ENCODE measurements at regions not wholly inside any gene's neighbourhood (a gene's known extent, or its start where the extent isn't known, plus 50 kb on each side); places are given as distances from the start of the nearest gene placed in this dataset.
"Not testable (repeated sequence)": the region's sequence is repeated elsewhere in the genome, so short reads cannot be mapped to it uniquely, and the experiment has no call there.

DNA sequence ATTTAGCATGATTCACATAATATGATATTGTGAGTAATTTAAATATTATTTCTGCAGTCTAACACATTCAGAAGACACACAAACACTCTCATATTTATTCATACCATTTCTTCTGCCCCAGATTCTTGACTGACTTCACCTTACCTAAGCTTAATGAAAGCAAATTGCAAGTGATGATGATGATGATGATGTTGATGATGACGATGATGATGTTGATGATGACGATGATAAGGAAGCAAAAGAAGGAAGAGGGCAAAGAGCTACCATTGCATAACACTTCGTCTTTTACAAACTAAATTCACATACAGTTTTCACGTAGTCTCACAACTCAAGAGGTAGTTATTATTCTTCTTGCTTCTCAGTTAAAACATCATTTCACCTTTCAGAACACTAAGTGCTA lies 404.7 kb downstream of the NAF1 start:
- Histone ChIP-seq H3K9me3 (replicated peaks; ENCODE audit: insufficient read depth, low read length) (no peaks in the 10 kb centered on the region), H3K27ac (ENCODE audit: low read length) (no peak overlapping the region), H2AFZ (ENCODE audit: low read length) (no peak overlapping the region), H3K4me3 (ENCODE audit: low read length) (no peak overlapping the region), H3K36me3 (replicated peaks; ENCODE audit: insufficient read depth, low read length) (no peaks in the 10 kb centered on the region), H3K79me2 (ENCODE audit: low read length) (no peaks in the 10 kb centered on the region), H3K9ac (ENCODE audit: low read length) (no peak overlapping the region), H3K27me3 (replicated peaks; ENCODE audit: insufficient read depth, low read length) (no peaks in the 10 kb centered on the region), H3F3A (ENCODE audit: insufficient read depth, low read length) (no peaks in the 10 kb centered on the region), H3K4me1 (ENCODE audit: low read length) (no peaks in the 10 kb centered on the region), H4K20me1 (ENCODE audit: insufficient read depth, low read length) (no peaks in the 10 kb centered on the region), H3K9me2 (replicated peaks; ENCODE audit: insufficient read depth, low read length) (no peaks in the 10 kb centered on the region), H3K4me2 (ENCODE audit: low read depth, low read length) (no peak overlapping the region)
- DNase-seq = no peak
- no peak for TF ChIP-seq EZH2 (optimal IDR thresholded peaks at IDR 0.05; ENCODE audit: low read depth, low read length)
- TF ChIP-seq CTCF (IDR thresholded peaks at IDR 0.05; ENCODE audit: low read length) = no peak
- TF ChIP-seq EZH2phosphoT487 (IDR thresholded peaks at IDR 0.05; ENCODE audit: low read length) = no peak

DNA sequence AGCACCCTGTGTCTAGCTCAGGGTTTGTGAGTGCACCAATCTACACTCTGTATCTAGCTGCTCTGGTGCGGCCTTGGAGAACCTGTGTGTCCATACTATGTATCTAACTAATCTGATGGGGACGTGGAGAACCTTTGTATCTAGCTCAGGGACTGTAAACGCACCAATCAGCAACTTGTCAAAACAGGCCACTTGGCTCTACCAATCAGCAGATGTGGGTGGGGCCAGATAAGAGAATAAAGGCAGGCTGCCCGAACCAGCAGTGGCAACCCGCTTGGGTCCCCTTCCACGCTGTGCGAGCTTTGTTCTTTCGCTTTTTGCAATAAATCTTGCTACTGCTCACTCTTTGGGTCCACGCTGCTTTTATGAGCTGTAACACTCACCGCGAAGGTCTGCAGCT lies 426.5 kb downstream of the NAF1 start:
- H3K79me2 ChIP-seq (ENCODE audit: low read length); H3K9ac ChIP-seq (ENCODE audit: low read length); H3F3A ChIP-seq (ENCODE audit: insufficient read depth, low read length); H3K9me2 ChIP-seq (replicated peaks; ENCODE audit: insufficient read depth, low read length); H4K20me1 ChIP-seq (ENCODE audit: insufficient read depth, low read length); H3K27ac ChIP-seq (ENCODE audit: low read length); DNase-seq; H3K4me3 ChIP-seq (ENCODE audit: low read length); H3K9me3 ChIP-seq (replicated peaks; ENCODE audit: insufficient read depth, low read length); H3K4me1 ChIP-seq (ENCODE audit: low read length); H2AFZ ChIP-seq (ENCODE audit: low read length); H3K4me2 ChIP-seq (ENCODE audit: low read depth, low read length); H3K27me3 ChIP-seq (replicated peaks; ENCODE audit: insufficient read depth, low read length); H3K36me3 ChIP-seq (replicated peaks; ENCODE audit: insufficient read depth, low read length): not testable (repeated sequence)

GRCh38 chr4:162739596-162739995 lies 427.1 kb downstream of the NAF1 start:
- H3K9ac ChIP-seq (ENCODE audit: low read length); H3K36me3 ChIP-seq (replicated peaks; ENCODE audit: insufficient read depth, low read length); H3K4me2 ChIP-seq (ENCODE audit: low read depth, low read length); H3K4me1 ChIP-seq (ENCODE audit: low read length); H3K27ac ChIP-seq (ENCODE audit: low read length); H3K27me3 ChIP-seq (replicated peaks; ENCODE audit: insufficient read depth, low read length); H3K9me3 ChIP-seq (replicated peaks; ENCODE audit: insufficient read depth, low read length); H2AFZ ChIP-seq (ENCODE audit: low read length); DNase-seq; H3F3A ChIP-seq (ENCODE audit: insufficient read depth, low read length); H3K4me3 ChIP-seq (ENCODE audit: low read length); H4K20me1 ChIP-seq (ENCODE audit: insufficient read depth, low read length); H3K79me2 ChIP-seq (ENCODE audit: low read length); H3K9me2 ChIP-seq (replicated peaks; ENCODE audit: insufficient read depth, low read length): not testable (repeated sequence)

DNA sequence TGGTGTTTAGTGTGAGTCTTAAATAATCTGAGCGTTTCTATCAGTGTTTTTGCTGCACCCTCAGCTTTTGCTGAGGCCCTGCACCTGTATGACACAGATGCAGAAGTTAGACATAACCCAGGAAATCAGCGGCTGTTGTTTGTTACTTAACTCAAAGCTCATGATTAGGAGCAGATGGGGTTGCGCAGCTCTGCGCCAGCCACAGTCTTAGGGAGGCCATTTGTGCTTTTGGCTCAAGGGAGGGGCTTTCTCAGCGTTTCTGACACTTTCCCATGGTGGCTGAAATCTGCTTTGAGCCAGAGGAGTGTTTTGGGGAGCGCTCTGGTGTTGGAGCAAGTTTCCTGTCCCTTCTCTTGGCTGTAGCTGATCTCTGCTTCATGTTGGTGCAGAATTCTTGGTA lies 433.8 kb downstream of the NAF1 start:
- H3F3A ChIP-seq (ENCODE audit: insufficient read depth, low read length) = no peaks in the 10 kb centered on the region
- DNase-seq = no peak

More for the DNA sequence above, 433.8 kb downstream of the NAF1 start:
- H2AFZ ChIP-seq (ENCODE audit: low read length) = no peak overlapping the region
- no peaks in the 10 kb centered on the region for H3K79me2 ChIP-seq (ENCODE audit: low read length)
- H3K27me3 ChIP-seq (replicated peaks; ENCODE audit: insufficient read depth, low read length) = no peaks in the 10 kb centered on the region
- no peaks in the 10 kb centered on the region for H3K4me1 ChIP-seq (ENCODE audit: low read length)
- H4K20me1 ChIP-seq (ENCODE audit: insufficient read depth, low read length) = no peaks in the 10 kb centered on the region
- H3K4me2 ChIP-seq (ENCODE audit: low read depth, low read length) = no peak overlapping the region
- H3K27ac ChIP-seq (ENCODE audit: low read length) = no peak overlapping the region
- TF ChIP-seq EZH2 (optimal IDR thresholded peaks at IDR 0.05; ENCODE audit: low read depth, low read length) = no peak
- no peak for TF ChIP-seq EZH2phosphoT487 (IDR thresholded peaks at IDR 0.05; ENCODE audit: low read length)
- no peak for TF ChIP-seq CTCF (IDR thresholded peaks at IDR 0.05; ENCODE audit: low read length)
- H3K36me3 ChIP-seq (replicated peaks; ENCODE audit: insufficient read depth, low read length) = no peaks in the 10 kb centered on the region
- no peaks in the 10 kb centered on the region for H3K9me3 ChIP-seq (replicated peaks; ENCODE audit: insufficient read depth, low read length)
- no peaks in the 10 kb centered on the region for H3K9me2 ChIP-seq (replicated peaks; ENCODE audit: insufficient read depth, low read length)
- H3K9ac ChIP-seq (ENCODE audit: low read length) = no peak overlapping the region
- no peak overlapping the region for H3K4me3 ChIP-seq (ENCODE audit: low read length)
